ENCODE measurements at regions not wholly inside any gene's neighbourhood (a gene's known extent, or its start where the extent isn't known, plus 50 kb on each side); places are given as distances from the start of the nearest gene placed in this dataset.
"Not testable (repeated sequence)": the region's sequence is repeated elsewhere in the genome, so short reads cannot be mapped to it uniquely, and the experiment has no call there.

- CTCF ChIA-PET, result interaction anchor here (0.8 to 1.2 kb wide), 2 partner anchors 17 to 18 kb away, joined by 3 read pairs; no protein-coding TSS in a partner anchor
- TF ChIP-seq BHLHE40 (IDR thresholded peaks at IDR 0.05; ENCODE audit: borderline replicate concordance), result no peak
- no peak for TF ChIP-seq ARNT (IDR thresholded peaks at IDR 0.05)
- POLR2A ChIA-PET, result interaction anchor here (1.0 kb wide), 1 partner anchor 11 kb away, joined by 3 read pairs; no protein-coding TSS in a partner anchor
- DNase-seq (ENCODE audit: extremely low spot score), result no peak
Observed at GRCh38 chr14:22285991-22286390, 303.0 kb downstream of the DAD1 start.

- TF ChIP-seq NFRKB (IDR thresholded peaks at IDR 0.05), result no peak
- no peak for TF ChIP-seq ZNF384 (IDR thresholded peaks at IDR 0.05)
- TF ChIP-seq LEF1 (IDR thresholded peaks at IDR 0.05; ENCODE audit: borderline replicate concordance), result no peak
- no peak for TF ChIP-seq CTBP1 (IDR thresholded peaks at IDR 0.05; ENCODE audit: borderline replicate concordance)
- no peak for TF ChIP-seq PKNOX1 (IDR thresholded peaks at IDR 0.05)
- no peak for TF ChIP-seq ARNT (IDR thresholded peaks at IDR 0.05)
- no peak for TF ChIP-seq FOXM1 (IDR thresholded peaks at IDR 0.05; ENCODE audit: borderline replicate concordance)
- no peak for TF ChIP-seq FOXA1 (IDR thresholded peaks at IDR 0.05)
- TF ChIP-seq SUZ12 (IDR thresholded peaks at IDR 0.05), result no peak
- TF ChIP-seq BHLHE40 (IDR thresholded peaks at IDR 0.05; ENCODE audit: borderline replicate concordance), result no peak
- no peak for TF ChIP-seq FOXK2 (IDR thresholded peaks at IDR 0.05)
- no peak for TF ChIP-seq HDGF (IDR thresholded peaks at IDR 0.05; ENCODE audit: borderline replicate concordance)
- TF ChIP-seq ELF4 (IDR thresholded peaks at IDR 0.05), result no peak
- no peak for TF ChIP-seq L3MBTL2 (conservative IDR thresholded peaks at IDR 0.05)
- TF ChIP-seq SP1 (IDR thresholded peaks at IDR 0.05), result no peak
- TF ChIP-seq TARDBP (IDR thresholded peaks at IDR 0.05), result no peak
- DNase-seq (ENCODE audit: extremely low spot score), result no peak
- CTCF ChIA-PET, result no interaction called here
- POLR2A ChIA-PET, result no interaction called here
Observed at GRCh38 chr14:22282949-22283348, 306.1 kb downstream of the DAD1 start.

- POLR2A ChIA-PET, result no interaction called here
- CTCF ChIA-PET, result interaction anchor here (0.6 kb wide), 1 partner anchor 36 kb away, joined by 3 read pairs; no protein-coding TSS in a partner anchor
- TF ChIP-seq BHLHE40 (IDR thresholded peaks at IDR 0.05; ENCODE audit: borderline replicate concordance), result no peak
- DNase-seq (ENCODE audit: extremely low spot score), result no peak
Observed at GRCh38 chr14:22282417-22282816, 306.6 kb downstream of the DAD1 start.

- CTCF ChIA-PET, result interaction anchor here (0.6 to 1.6 kb wide), 2 partner anchors 13 to 37 kb away, joined by 3 read pairs; no protein-coding TSS in a partner anchor
- POLR2A ChIA-PET, result not testable (repeated sequence)
Observed at GRCh38 chr14:22281447-22281874, 307.6 kb downstream of the DAD1 start.

GRCh38 chr14:22280497-22281316 lies 308.3 kb downstream of the DAD1 start:
- POLR2A ChIA-PET, result no interaction called here
- no peak for TF ChIP-seq ELF4 (IDR thresholded peaks at IDR 0.05)
- no peak for TF ChIP-seq FOXA1 (IDR thresholded peaks at IDR 0.05)
- no peak for TF ChIP-seq SUZ12 (IDR thresholded peaks at IDR 0.05)
- no peak for TF ChIP-seq NFRKB (IDR thresholded peaks at IDR 0.05)
- no peak for TF ChIP-seq BHLHE40 (IDR thresholded peaks at IDR 0.05; ENCODE audit: borderline replicate concordance)
- TF ChIP-seq LEF1 (IDR thresholded peaks at IDR 0.05; ENCODE audit: borderline replicate concordance), result no peak
- no peak for TF ChIP-seq L3MBTL2 (conservative IDR thresholded peaks at IDR 0.05)
- no peak for TF ChIP-seq PKNOX1 (IDR thresholded peaks at IDR 0.05)
- no peak for TF ChIP-seq ZNF384 (IDR thresholded peaks at IDR 0.05)
- TF ChIP-seq TARDBP (IDR thresholded peaks at IDR 0.05), result no peak
- TF ChIP-seq ARNT (IDR thresholded peaks at IDR 0.05), result no peak
- no peak for DNase-seq (ENCODE audit: extremely low spot score)
- CTCF ChIA-PET, result interaction anchor here (0.6 to 1.6 kb wide), 2 partner anchors 12 to 71 kb away, joined by 3 read pairs; no protein-coding TSS in a partner anchor

More at GRCh38 chr14:22281447-22281874, 307.6 kb downstream of the DAD1 start:
- DNase-seq (ENCODE audit: extremely low spot score), result not testable (repeated sequence)

GRCh38 chr14:22276913-22277816 lies 311.9 kb downstream of the DAD1 start:
- DNase-seq (ENCODE audit: extremely low spot score), result peak; percentile 21
- ChIA-PET CTCF (interaction anchor here (0.6 to 1.0 kb wide), 3 partner anchors 10 to 282 kb away, joined by 3 to 6 read pairs (median 5); no protein-coding TSS in a partner anchor), POLR2A (no interaction called here)
- TF ChIP-seq HDGF (IDR thresholded peaks at IDR 0.05; ENCODE audit: borderline replicate concordance) (no peak), PKNOX1 (IDR thresholded peaks at IDR 0.05) (no peak), ELF4 (IDR thresholded peaks at IDR 0.05) (no peak), SUZ12 (IDR thresholded peaks at IDR 0.05) (no peak), SP1 (IDR thresholded peaks at IDR 0.05) (no peak), LEF1 (IDR thresholded peaks at IDR 0.05; ENCODE audit: borderline replicate concordance) (no peak), BHLHE40 (IDR thresholded peaks at IDR 0.05; ENCODE audit: borderline replicate concordance) (no peak), TARDBP (IDR thresholded peaks at IDR 0.05) (no peak), FOXM1 (IDR thresholded peaks at IDR 0.05; ENCODE audit: borderline replicate concordance) (no peak), NFRKB (IDR thresholded peaks at IDR 0.05) (no peak)

Measured in HEK293T (cell line).